Activated CD4-positive, alpha-beta T cell treated with anti-CD3 and anti-CD28 coated beads for 1 hour (primary cell): ENCODE measurements at regions not wholly inside any gene's neighbourhood (a gene's known extent, or its start where the extent isn't known, plus 50 kb on each side); places are given as distances from the start of the nearest gene placed in this dataset.
A peak's percentile ranks its signal among the peaks of the same experiment; 100 is the strongest.
"Not testable (repeated sequence)": the region's sequence is repeated elsewhere in the genome, so short reads cannot be mapped to it uniquely, and the experiment has no call there.

ENCODE experiments used
- DNase-seq: peaks from one replicate; pipeline ENCODE4 v3.0.0-alpha.2; 2020

- no peak for DNase-seq
Observed at GRCh38 chr6:44010411-44011349, 116.6 kb downstream of the MRPL14 start.

- DNase-seq: no peak
Observed at GRCh38 chr6:44009425-44010321, 117.6 kb downstream of the MRPL14 start.

GRCh38 chr6:44008821-44009370, 118.4 kb downstream of the MRPL14 start:
- no peak for DNase-seq

- no peak for DNase-seq
Observed at GRCh38 chr6:44007818-44008621, 119.2 kb downstream of the MRPL14 start.

- DNase-seq: no peak
Observed at GRCh38 chr6:44006872-44007303, 120.4 kb downstream of the MRPL14 start.

GRCh38 chr6:44006123-44006871, 121.0 kb downstream of the MRPL14 start:
- no peak for DNase-seq

GRCh38 chr6:44005507-44005903, 121.7 kb downstream of the MRPL14 start:
- DNase-seq: no peak

GRCh38 chr6:44004625-44005506, 122.4 kb downstream of the MRPL14 start:
- DNase-seq: no peak

GRCh38 chr6:44004136-44004535, 123.1 kb downstream of the MRPL14 start:
- DNase-seq: no peak

GRCh38 chr6:44003345-44004061, 123.7 kb downstream of the MRPL14 start:
- DNase-seq: no peak

- DNase-seq: peak; percentile 41
Observed at GRCh38 chr6:44002593-44003344, 124.5 kb downstream of the MRPL14 start.

GRCh38 chr6:44002067-44002592, 125.1 kb downstream of the MRPL14 start:
- no peak for DNase-seq

- DNase-seq: no peak
Observed at GRCh38 chr6:44001318-44002066, 125.8 kb downstream of the MRPL14 start.

- DNase-seq: no peak
Observed at GRCh38 chr6:44000164-44000842, 126.9 kb downstream of the MRPL14 start.

- DNase-seq: no peak
Observed at GRCh38 chr6:43999628-44000027, 127.6 kb downstream of the MRPL14 start.

- not testable (repeated sequence) for DNase-seq
Observed at GRCh38 chr6:43998592-43999243, 128.5 kb downstream of the MRPL14 start.
